ENCODE measurements at regions not wholly inside any gene's neighbourhood (a gene's known extent, or its start where the extent isn't known, plus 50 kb on each side); places are given as distances from the start of the nearest gene placed in this dataset.

DNA sequence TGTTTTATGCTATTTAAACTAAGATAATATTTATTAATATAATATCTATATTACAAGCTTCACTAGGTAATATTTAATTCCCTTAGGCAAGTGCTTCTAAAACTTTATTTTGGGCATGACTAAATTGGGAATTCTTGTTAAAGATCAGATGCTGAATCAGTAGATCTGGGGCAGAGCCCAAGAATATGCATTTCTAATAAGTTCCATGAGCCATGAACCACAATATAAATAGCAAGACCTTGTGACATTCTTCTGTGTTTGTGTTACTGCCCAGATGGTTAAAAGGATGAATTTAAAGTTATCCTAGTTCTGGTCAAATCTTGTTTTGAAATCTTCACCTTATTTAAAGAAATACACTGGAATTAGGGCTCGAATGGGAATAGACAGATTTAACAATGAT is 258.4 kb upstream of the CACNA2D1 start:
- Histone ChIP-seq H4K20me1 (replicated peaks; ENCODE audit: insufficient read depth) (no peaks in the 10 kb centered on the region), H3K4me1 (ENCODE audit: insufficient read depth) (peaks cover 20% of the 10 kb centered on the region), H2AFZ (no peak overlapping the region), H3K9me2 (ENCODE audit: insufficient read depth) (no peaks in the 10 kb centered on the region), H3F3A (replicated peaks; ENCODE audit: low read depth) (no peaks in the 10 kb centered on the region), H3K27me3 (ENCODE audit: insufficient read depth) (no peaks in the 10 kb centered on the region), H3K4me2 (no peak overlapping the region), H3K36me3 (ENCODE audit: insufficient read depth) (no peaks in the 10 kb centered on the region), H3K79me2 (replicated peaks; ENCODE audit: insufficient read depth) (no peaks in the 10 kb centered on the region), H3K4me3 (no peak overlapping the region), H3K27ac (ENCODE audit: low read depth) (no peak overlapping the region)
- no peak overlapping the region for H3K4me3 Mint-ChIP-seq
- H3K27me3 Mint-ChIP-seq (ENCODE audit: insufficient read depth, low read depth, poor library complexity): no peaks in the 10 kb centered on the region
- no peaks in the 10 kb centered on the region for H3K36me3 Mint-ChIP-seq (ENCODE audit: low read depth)
- ATAC-seq (no peak), DNase-seq (ENCODE audit: low spot score) (no peak)
- H3K9me3 Mint-ChIP-seq: no peaks in the 10 kb centered on the region
- no peak overlapping the region for H3K27ac Mint-ChIP-seq
- no peak for TF ChIP-seq POLR2AphosphoS5 (IDR thresholded peaks at IDR 0.05; ENCODE audit: low read depth)
- TF ChIP-seq EZH2phosphoT487 (IDR thresholded peaks at IDR 0.05; ENCODE audit: unreplicated experiment): no peak
- no peak for TF ChIP-seq ZNF462 (CRISPR knock-in tag; IDR thresholded peaks at IDR 0.05)
- TF ChIP-seq ZNF114 (CRISPR knock-in tag; IDR thresholded peaks at IDR 0.05): no peak
- no peak for TF ChIP-seq CTCF (conservative IDR thresholded peaks at IDR 0.05; ENCODE audit: low read depth in 2 of 2)
- TF ChIP-seq ZNF331 (CRISPR knock-in tag; IDR thresholded peaks at IDR 0.05; ENCODE audit: low read depth): no peak
- TF ChIP-seq EZH2 (IDR thresholded peaks at IDR 0.05; ENCODE audit: low read depth, unreplicated experiment): no peak
- no peak for TF ChIP-seq JUNB (IDR thresholded peaks at IDR 0.05; ENCODE audit: unreplicated experiment)
- no peak for TF ChIP-seq CREB1 (CRISPR knock-in tag; IDR thresholded peaks at IDR 0.05; ENCODE audit: low read depth)
- no peak for TF ChIP-seq STAT1 (IDR thresholded peaks at IDR 0.05; ENCODE audit: unreplicated experiment)
- no peak for TF ChIP-seq REST (IDR thresholded peaks at IDR 0.05; ENCODE audit: unreplicated experiment)
- no peak for TF ChIP-seq NANOG (IDR thresholded peaks at IDR 0.05; ENCODE audit: borderline replicate concordance)
- no peak for TF ChIP-seq ETS1 (IDR thresholded peaks at IDR 0.05)
- H3K4me1 Mint-ChIP-seq: peaks cover 34% of the 10 kb centered on the region; the same call in 2 of the 3 replicates

Data from GM23338 (cell line).